AG10803 (cell line): ENCODE measurements at regions not wholly inside any gene's neighbourhood (a gene's known extent, or its start where the extent isn't known, plus 50 kb on each side); places are given as distances from the start of the nearest gene placed in this dataset.

Experiments
- DNase-seq: peaks from one replicate; pipeline ENCODE4 v3.0.0; 2010; ENCODE audit warnings: low read depth
- H3K4me3 ChIP-seq: 2 replicates; pipeline ENCODE4 v1.5.1; 2011; ENCODE audit warnings: mild to moderate bottlenecking, low read length, control low read depth
- TF ChIP-seq, protein P1 (sequence below): conservative IDR thresholded peaks from 2 replicates; pipeline ENCODE4 v1.5.1; 2011; ENCODE audit warnings: mild to moderate bottlenecking, low read length, control low read depth, inconsistent platforms

DNA sequence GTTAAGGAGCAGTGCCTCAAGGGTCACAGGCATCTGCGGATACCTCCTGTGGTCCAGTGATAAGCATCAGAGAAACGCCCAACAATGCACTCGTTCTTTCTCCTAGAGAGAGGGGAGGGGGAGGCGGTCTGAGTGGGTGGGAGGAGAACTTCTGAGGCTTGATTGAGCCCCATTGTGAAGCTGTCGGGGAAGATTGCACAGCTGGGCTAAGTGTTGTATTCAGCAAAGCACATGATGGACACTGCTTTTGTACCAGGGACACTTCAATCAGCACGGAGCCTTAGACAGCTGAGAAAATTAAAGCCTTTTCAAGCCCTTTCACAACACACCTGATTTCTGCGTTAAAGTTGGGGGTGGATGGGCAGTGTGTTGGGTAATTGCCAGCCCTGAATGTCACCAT is 230.3 kb upstream of the GHITM start:
- DNase-seq, result no peak
- TF ChIP-seq, protein P1, sequence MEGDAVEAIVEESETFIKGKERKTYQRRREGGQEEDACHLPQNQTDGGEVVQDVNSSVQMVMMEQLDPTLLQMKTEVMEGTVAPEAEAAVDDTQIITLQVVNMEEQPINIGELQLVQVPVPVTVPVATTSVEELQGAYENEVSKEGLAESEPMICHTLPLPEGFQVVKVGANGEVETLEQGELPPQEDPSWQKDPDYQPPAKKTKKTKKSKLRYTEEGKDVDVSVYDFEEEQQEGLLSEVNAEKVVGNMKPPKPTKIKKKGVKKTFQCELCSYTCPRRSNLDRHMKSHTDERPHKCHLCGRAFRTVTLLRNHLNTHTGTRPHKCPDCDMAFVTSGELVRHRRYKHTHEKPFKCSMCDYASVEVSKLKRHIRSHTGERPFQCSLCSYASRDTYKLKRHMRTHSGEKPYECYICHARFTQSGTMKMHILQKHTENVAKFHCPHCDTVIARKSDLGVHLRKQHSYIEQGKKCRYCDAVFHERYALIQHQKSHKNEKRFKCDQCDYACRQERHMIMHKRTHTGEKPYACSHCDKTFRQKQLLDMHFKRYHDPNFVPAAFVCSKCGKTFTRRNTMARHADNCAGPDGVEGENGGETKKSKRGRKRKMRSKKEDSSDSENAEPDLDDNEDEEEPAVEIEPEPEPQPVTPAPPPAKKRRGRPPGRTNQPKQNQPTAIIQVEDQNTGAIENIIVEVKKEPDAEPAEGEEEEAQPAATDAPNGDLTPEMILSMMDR, result no peak
- H3K4me3 ChIP-seq, result no peak overlapping the region

DNA sequence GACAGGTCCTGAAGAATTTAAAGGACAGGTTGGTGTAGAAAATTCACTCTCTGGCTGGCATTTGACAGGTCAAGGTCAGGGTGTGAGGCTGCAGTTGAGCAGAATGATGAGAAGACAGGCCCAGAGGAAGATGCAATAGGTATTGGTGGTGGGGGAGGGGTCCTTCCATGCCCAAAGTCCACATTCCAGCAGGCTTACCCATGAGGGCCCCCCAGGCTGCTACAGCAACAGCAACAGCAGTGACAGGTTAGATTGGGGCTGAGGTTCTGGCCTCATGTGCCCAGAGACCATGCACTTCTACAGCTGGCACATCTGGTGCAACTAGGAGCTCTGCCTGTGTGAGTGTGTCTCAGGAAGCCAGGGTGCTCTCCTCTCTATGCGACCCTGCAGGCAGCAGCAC is 223.5 kb upstream of the GHITM start:
- H3K4me3 ChIP-seq, result no peak overlapping the region
- TF ChIP-seq, protein P1, result no peak
- DNase-seq, result no peak

DNA sequence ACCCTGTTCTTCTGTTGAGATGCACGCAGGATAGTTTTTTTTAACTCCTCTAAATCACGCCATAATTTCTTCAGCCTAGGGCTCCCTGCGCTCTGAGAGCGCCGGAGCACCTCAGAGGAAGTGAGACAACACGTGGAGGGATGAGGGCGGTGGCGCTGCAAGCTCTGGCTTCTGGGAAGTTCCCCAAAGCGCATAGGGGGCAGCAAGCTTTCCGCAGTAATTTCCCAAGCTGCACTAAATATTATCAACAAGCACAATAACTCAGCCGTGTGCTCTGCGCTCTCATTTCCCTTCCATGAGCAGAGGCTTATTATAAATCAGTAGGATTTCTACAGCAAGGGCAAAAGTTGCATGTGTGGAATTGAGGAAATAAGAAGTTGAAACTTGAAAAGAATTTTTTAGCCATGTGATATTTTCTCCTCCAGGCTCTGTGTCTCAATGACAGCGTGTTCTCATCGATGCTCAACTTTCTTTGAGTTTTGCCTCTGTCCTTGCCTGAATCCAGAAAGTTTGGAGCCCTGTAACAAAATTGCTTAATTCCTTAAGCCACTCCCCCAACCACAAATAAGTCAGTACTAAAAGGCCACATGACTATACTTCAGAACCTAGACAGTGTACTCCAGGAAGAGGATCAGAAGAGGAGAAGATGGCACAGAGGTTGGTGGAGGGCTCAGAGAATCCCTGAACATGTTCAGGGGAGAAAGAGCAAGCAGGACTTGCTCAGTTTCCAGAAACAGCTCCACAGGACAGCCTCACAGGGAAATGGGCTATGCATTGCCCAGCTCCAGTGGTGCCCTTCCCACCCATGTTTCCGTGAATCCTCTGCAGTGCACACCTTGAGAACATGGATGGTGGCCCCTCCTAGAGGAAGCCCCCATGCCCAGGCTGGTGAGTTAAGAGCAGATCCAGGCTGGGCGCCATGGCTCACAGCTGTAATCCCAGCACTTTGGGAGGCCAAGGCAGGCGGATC is 221.5 kb upstream of the GHITM start:
- no peak for DNase-seq
- TF ChIP-seq, protein P1, result no peak

DNA sequence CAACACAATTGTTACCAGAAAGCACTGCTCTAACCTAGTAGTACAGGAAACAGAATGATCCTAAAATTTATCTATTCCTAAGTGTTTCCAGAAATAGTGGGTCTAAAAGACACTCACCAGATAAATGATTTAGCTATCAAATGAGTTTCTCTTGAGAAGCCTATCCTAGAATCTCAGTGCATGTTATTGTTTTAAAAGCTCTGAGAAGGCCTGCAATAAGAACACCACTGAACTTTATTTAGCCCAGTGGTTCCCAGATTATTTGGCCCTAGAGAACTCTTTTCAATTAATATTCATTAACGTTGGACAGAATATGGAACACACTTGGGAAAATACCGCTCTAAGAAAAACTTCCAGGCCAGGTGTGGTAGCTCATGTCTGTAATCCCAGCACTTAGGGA is 220.1 kb upstream of the GHITM start:
- TF ChIP-seq, protein P1, result no peak
- H3K4me3 ChIP-seq, result no peak overlapping the region
- DNase-seq, result no peak

More for the DNA sequence above, 221.5 kb upstream of the GHITM start:
- no peak overlapping the region for H3K4me3 ChIP-seq

DNA sequence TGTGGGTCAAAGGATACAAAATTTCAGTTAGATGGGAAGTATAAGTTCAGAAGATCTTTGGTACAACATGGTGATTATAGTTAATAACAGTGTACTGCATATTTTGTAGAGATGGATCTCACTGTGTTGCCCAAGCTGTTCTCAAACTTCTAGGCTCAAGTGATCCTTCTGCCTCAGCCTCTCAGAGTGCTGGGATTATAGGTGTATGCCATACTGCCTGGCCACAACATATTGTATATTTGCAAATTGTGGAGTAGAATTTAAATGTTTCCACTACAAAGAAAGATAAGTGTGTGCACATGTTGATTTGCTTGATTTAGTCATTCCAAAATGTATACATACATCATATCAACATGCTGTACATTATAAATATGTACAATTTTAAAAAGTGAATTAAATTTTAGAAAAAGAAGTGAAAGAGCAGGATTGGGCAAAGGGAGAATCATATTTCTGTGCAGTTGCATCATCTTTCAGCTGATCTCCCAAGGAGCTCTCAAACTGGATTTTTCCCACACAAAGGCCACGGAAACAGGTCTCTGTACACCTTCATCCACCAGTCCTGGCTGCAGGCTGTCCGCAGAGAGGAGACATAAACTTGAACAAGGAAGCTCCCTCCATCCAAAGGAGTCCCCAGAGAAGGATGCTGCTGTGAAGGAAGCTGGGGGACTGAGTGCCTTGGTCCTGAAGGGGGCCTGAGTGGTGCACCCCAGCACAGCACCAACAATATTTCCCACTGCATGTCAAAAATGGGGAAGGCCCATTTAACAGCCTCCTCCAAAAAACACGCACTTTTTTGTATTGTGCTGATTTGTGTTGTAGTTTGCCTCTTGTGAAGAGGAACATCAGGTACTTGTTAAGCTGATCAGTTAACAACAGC is 217.1 kb upstream of the GHITM start:
- no peak overlapping the region for H3K4me3 ChIP-seq
- DNase-seq, result no peak
- TF ChIP-seq, protein P1, result no peak

DNA sequence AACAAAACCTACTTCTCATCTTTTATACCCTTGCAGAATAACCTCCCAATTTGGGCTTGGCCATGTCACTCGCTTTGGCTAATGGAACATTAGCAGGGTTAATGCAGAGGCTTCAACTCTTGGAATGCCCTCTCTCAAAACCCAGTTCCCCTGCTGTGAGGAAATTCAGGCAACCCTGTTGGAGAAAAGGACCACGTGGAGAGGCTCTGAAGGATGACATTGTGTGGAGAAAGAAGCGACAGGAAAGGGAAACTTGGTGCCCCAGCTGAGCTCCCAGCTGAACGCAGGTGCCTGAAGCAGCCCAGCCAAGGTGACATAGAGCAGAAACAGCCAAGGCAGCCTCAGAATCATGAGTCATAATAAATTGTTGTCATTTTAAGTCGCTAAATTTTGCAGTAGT is 214.2 kb upstream of the GHITM start:
- TF ChIP-seq, protein P1, result no peak
- DNase-seq, result no peak

More for the DNA sequence above, 214.2 kb upstream of the GHITM start:
- no peak overlapping the region for H3K4me3 ChIP-seq
